ENCODE measurements at regions not wholly inside any gene's neighbourhood (a gene's known extent, or its start where the extent isn't known, plus 50 kb on each side); places are given as distances from the start of the nearest gene placed in this dataset.

DNA sequence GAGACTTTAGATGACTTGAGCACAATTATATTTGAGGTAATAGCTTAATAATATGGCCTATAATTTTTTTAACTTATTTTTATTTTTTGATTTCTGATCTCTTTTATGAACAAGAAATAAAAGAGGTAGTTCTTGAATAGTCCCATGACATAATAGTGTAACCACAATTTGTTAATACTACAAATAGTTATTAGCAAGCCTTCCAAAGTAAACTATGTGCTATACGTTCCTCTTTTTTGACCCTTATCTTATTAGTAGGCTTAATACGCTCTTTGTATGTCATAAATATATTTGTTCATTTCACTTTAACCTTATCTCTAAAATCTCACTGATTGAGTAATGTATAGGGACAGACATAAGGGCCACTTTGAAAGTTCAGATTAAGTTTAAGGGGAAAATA, 78.7 kb upstream of the NR4A3 start (continued):
- TF ChIP-seq, protein P1, sequence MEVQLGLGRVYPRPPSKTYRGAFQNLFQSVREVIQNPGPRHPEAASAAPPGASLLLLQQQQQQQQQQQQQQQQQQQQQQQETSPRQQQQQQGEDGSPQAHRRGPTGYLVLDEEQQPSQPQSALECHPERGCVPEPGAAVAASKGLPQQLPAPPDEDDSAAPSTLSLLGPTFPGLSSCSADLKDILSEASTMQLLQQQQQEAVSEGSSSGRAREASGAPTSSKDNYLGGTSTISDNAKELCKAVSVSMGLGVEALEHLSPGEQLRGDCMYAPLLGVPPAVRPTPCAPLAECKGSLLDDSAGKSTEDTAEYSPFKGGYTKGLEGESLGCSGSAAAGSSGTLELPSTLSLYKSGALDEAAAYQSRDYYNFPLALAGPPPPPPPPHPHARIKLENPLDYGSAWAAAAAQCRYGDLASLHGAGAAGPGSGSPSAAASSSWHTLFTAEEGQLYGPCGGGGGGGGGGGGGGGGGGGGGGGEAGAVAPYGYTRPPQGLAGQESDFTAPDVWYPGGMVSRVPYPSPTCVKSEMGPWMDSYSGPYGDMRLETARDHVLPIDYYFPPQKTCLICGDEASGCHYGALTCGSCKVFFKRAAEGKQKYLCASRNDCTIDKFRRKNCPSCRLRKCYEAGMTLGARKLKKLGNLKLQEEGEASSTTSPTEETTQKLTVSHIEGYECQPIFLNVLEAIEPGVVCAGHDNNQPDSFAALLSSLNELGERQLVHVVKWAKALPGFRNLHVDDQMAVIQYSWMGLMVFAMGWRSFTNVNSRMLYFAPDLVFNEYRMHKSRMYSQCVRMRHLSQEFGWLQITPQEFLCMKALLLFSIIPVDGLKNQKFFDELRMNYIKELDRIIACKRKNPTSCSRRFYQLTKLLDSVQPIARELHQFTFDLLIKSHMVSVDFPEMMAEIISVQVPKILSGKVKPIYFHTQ (CRISPR knock-in tag; IDR thresholded peaks at IDR 0.05): no peak

DNA sequence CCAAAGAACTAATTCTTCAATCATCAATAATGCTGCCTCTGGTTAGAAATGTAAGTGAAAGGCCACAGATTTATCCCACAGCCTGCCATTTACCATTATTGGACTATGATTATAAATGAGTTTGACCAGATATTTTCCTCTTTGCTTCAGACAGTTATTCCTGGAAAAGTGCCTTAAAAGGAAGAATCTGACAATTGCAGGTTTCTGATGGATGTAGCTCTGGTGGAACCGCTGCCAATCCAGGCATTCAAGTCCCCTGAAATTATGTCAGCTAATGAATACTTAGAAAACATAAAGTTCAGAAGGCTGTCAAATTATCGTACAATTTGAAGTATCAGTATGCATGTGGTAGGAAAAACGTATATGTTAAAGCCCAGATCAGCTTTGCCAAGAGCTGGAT, 78.2 kb upstream of the NR4A3 start:
- no peak for ATAC-seq
- Mint-ChIP-seq H3K27ac (no peak overlapping the region), H3K4me3 (no peak overlapping the region), H3K27me3 (ENCODE audit: low read depth) (no peaks in the 10 kb centered on the region), H3K4me1 (peaks cover 15% of the 10 kb centered on the region), H3K9me3 (no peaks in the 10 kb centered on the region), H3K36me3 (no peaks in the 10 kb centered on the region)
- ChIA-PET POLR2A (no interaction called here), CTCF (no interaction called here)
- no peak for DNase-seq (ENCODE audit: low spot score)
- TF ChIP-seq JAZF1 (CRISPR knock-in tag; IDR thresholded peaks at IDR 0.05) (no peak), ZBTB21 (CRISPR knock-in tag; IDR thresholded peaks at IDR 0.05; ENCODE audit: borderline replicate concordance) (no peak), NFATC4 (CRISPR knock-in tag; IDR thresholded peaks at IDR 0.05) (no peak), JUN (CRISPR knock-in tag; IDR thresholded peaks at IDR 0.05) (no peak), KAT7 (CRISPR knock-in tag; IDR thresholded peaks at IDR 0.05; ENCODE audit: borderline replicate concordance) (no peak), ELF4 (CRISPR knock-in tag; IDR thresholded peaks at IDR 0.05; ENCODE audit: low read depth) (no peak), NR3C1 (CRISPR knock-in tag; conservative IDR thresholded peaks at IDR 0.05; ENCODE audit: low read depth) (no peak), FOXK1 (CRISPR knock-in tag; IDR thresholded peaks at IDR 0.05) (no peak), MXD4 (CRISPR knock-in tag; IDR thresholded peaks at IDR 0.05; ENCODE audit: borderline replicate concordance) (no peak), FOXP1 (CRISPR knock-in tag; IDR thresholded peaks at IDR 0.05; ENCODE audit: borderline replicate concordance) (no peak), RELA (CRISPR knock-in tag; IDR thresholded peaks at IDR 0.05; ENCODE audit: borderline replicate concordance) (no peak), SP1 (CRISPR knock-in tag; conservative IDR thresholded peaks at IDR 0.05) (no peak), HMGA2 (CRISPR knock-in tag; IDR thresholded peaks at IDR 0.05) (no peak)
- TF ChIP-seq, protein P2, sequence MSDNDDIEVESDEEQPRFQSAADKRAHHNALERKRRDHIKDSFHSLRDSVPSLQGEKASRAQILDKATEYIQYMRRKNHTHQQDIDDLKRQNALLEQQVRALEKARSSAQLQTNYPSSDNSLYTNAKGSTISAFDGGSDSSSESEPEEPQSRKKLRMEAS (CRISPR knock-in tag; IDR thresholded peaks at IDR 0.05): no peak
- TF ChIP-seq, protein P3, sequence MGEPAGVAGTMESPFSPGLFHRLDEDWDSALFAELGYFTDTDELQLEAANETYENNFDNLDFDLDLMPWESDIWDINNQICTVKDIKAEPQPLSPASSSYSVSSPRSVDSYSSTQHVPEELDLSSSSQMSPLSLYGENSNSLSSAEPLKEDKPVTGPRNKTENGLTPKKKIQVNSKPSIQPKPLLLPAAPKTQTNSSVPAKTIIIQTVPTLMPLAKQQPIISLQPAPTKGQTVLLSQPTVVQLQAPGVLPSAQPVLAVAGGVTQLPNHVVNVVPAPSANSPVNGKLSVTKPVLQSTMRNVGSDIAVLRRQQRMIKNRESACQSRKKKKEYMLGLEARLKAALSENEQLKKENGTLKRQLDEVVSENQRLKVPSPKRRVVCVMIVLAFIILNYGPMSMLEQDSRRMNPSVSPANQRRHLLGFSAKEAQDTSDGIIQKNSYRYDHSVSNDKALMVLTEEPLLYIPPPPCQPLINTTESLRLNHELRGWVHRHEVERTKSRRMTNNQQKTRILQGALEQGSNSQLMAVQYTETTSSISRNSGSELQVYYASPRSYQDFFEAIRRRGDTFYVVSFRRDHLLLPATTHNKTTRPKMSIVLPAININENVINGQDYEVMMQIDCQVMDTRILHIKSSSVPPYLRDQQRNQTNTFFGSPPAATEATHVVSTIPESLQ (CRISPR knock-in tag; IDR thresholded peaks at IDR 0.05): no peak

DNA sequence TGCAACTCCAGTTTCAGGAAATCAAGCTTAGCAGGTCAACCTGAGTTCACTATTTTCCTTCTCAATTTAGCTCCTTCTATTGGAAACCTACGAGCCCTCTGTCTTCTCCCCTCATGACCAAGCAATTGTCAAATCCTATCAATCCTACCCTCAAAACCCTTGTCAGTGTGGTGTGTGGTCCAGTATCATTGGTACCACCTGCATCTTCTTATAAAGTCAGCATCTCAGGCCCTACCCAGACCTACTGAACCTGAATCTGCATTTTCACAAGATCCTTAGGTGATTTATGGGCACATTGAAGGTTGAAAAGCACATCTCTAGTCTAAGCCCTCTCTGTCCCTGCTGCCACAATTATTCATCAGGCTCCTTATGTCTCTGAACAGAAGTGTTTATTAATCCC, 77.6 kb upstream of the NR4A3 start:
- ChIA-PET POLR2A (no interaction called here), CTCF (no interaction called here)
- ATAC-seq: no peak

More for the DNA sequence above, 77.6 kb upstream of the NR4A3 start:
- Mint-ChIP-seq H3K36me3 (no peaks in the 10 kb centered on the region), H3K27ac (no peak overlapping the region), H3K27me3 (ENCODE audit: low read depth) (no peaks in the 10 kb centered on the region), H3K9me3 (no peaks in the 10 kb centered on the region), H3K4me1 (peaks cover 15% of the 10 kb centered on the region), H3K4me3 (no peak overlapping the region)
- DNase-seq (ENCODE audit: low spot score): no peak
- TF ChIP-seq SP1 (CRISPR knock-in tag; conservative IDR thresholded peaks at IDR 0.05) (no peak), NR2C2 (CRISPR knock-in tag; IDR thresholded peaks at IDR 0.05) (no peak), NFATC4 (CRISPR knock-in tag; IDR thresholded peaks at IDR 0.05) (no peak), ZNF121 (CRISPR knock-in tag; IDR thresholded peaks at IDR 0.05) (no peak), CREB1 (CRISPR knock-in tag; IDR thresholded peaks at IDR 0.05) (no peak), ZNF138 (CRISPR knock-in tag; conservative IDR thresholded peaks at IDR 0.05) (no peak), NFYB (CRISPR knock-in tag; conservative IDR thresholded peaks at IDR 0.05; ENCODE audit: low read depth) (no peak), ETV6 (CRISPR knock-in tag; IDR thresholded peaks at IDR 0.05) (no peak)
- TF ChIP-seq, protein P4, sequence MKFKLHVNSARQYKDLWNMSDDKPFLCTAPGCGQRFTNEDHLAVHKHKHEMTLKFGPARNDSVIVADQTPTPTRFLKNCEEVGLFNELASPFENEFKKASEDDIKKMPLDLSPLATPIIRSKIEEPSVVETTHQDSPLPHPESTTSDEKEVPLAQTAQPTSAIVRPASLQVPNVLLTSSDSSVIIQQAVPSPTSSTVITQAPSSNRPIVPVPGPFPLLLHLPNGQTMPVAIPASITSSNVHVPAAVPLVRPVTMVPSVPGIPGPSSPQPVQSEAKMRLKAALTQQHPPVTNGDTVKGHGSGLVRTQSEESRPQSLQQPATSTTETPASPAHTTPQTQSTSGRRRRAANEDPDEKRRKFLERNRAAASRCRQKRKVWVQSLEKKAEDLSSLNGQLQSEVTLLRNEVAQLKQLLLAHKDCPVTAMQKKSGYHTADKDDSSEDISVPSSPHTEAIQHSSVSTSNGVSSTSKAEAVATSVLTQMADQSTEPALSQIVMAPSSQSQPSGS (CRISPR knock-in tag; IDR thresholded peaks at IDR 0.05; ENCODE audit: borderline replicate concordance, low read depth): no peak
- TF ChIP-seq, protein P5, sequence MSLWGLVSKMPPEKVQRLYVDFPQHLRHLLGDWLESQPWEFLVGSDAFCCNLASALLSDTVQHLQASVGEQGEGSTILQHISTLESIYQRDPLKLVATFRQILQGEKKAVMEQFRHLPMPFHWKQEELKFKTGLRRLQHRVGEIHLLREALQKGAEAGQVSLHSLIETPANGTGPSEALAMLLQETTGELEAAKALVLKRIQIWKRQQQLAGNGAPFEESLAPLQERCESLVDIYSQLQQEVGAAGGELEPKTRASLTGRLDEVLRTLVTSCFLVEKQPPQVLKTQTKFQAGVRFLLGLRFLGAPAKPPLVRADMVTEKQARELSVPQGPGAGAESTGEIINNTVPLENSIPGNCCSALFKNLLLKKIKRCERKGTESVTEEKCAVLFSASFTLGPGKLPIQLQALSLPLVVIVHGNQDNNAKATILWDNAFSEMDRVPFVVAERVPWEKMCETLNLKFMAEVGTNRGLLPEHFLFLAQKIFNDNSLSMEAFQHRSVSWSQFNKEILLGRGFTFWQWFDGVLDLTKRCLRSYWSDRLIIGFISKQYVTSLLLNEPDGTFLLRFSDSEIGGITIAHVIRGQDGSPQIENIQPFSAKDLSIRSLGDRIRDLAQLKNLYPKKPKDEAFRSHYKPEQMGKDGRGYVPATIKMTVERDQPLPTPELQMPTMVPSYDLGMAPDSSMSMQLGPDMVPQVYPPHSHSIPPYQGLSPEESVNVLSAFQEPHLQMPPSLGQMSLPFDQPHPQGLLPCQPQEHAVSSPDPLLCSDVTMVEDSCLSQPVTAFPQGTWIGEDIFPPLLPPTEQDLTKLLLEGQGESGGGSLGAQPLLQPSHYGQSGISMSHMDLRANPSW (CRISPR knock-in tag; conservative IDR thresholded peaks at IDR 0.05; ENCODE audit: low read depth): no peak
- TF ChIP-seq, protein P6, sequence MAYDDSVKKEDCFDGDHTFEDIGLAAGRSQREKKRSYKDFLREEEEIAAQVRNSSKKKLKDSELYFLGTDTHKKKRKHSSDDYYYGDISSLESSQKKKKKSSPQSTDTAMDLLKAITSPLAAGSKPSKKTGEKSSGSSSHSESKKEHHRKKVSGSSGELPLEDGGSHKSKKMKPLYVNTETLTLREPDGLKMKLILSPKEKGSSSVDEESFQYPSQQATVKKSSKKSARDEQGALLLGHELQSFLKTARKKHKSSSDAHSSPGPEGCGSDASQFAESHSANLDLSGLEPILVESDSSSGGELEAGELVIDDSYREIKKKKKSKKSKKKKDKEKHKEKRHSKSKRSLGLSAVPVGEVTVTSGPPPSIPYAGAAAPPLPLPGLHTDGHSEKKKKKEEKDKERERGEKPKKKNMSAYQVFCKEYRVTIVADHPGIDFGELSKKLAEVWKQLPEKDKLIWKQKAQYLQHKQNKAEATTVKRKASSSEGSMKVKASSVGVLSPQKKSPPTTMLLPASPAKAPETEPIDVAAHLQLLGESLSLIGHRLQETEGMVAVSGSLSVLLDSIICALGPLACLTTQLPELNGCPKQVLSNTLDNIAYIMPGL (CRISPR knock-in tag; IDR thresholded peaks at IDR 0.05): no peak

Measured in WTC11 (cell line).